Jurkat, Clone E6-1 (cell line): ENCODE measurements at regions not wholly inside any gene's neighbourhood (a gene's known extent, or its start where the extent isn't known, plus 50 kb on each side); places are given as distances from the start of the nearest gene placed in this dataset.

Source experiments
- DNase-seq: peaks from one replicate; pipeline ENCODE4 v3.0.0-alpha.2; 2011; ENCODE audit warnings: low read depth, low spot score
- H3K4me3 ChIP-seq: 2 replicates; pipeline ENCODE4 v1.5.1; 2011; ENCODE audit warnings: mild to moderate bottlenecking, low read length, control low read depth, moderate library complexity

- peak; percentile 46 for DNase-seq
- H3K4me3 ChIP-seq = peak overlapping the region; percentile 37
Observed at GRCh38 chr21:31397515-31397926, 53.5 kb upstream of the TIAM1 start.

- DNase-seq = peak; percentile 27
- no peak overlapping the region for H3K4me3 ChIP-seq
Observed at GRCh38 chr21:31397030-31397429, 53.0 kb upstream of the TIAM1 start.

- H3K4me3 ChIP-seq = no peak overlapping the region
- DNase-seq = no peak
Observed at GRCh38 chr21:31396399-31396798, 52.3 kb upstream of the TIAM1 start.

- H3K4me3 ChIP-seq = no peak overlapping the region
- no peak for DNase-seq
Observed at GRCh38 chr21:31395791-31396190, 51.7 kb upstream of the TIAM1 start.

GRCh38 chr21:31395268-31395667 is 51.2 kb upstream of the TIAM1 start:
- DNase-seq = no peak
- H3K4me3 ChIP-seq = no peak overlapping the region

- peak; percentile 77 for DNase-seq
- peak overlapping the region; percentile 30 for H3K4me3 ChIP-seq
Observed at GRCh38 chr21:31394309-31394708, 50.2 kb upstream of the TIAM1 start.
